ENCODE measurements at regions not wholly inside any gene's neighbourhood (a gene's known extent, or its start where the extent isn't known, plus 50 kb on each side); places are given as distances from the start of the nearest gene placed in this dataset.

DNA sequence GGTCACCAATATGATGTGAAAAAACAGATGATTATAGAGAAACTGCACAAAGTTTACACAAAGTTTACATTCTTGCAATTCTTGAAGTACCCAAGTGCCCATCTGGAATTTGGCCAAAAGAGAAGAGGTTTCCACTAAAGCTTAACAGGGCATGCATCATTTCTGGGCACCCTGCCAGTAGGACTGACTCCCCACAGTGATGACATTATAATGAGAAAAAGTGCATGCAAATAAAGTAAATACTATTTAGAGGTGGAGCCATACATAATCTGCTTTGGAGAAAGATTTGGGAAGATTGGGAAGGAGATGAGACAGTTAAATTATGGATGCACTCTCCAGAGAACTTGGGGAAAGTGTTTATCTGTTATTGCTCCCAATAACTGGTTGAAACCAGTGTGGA lies 93.7 kb upstream of the TRPC3 start:
- TF ChIP-seq, protein P1, sequence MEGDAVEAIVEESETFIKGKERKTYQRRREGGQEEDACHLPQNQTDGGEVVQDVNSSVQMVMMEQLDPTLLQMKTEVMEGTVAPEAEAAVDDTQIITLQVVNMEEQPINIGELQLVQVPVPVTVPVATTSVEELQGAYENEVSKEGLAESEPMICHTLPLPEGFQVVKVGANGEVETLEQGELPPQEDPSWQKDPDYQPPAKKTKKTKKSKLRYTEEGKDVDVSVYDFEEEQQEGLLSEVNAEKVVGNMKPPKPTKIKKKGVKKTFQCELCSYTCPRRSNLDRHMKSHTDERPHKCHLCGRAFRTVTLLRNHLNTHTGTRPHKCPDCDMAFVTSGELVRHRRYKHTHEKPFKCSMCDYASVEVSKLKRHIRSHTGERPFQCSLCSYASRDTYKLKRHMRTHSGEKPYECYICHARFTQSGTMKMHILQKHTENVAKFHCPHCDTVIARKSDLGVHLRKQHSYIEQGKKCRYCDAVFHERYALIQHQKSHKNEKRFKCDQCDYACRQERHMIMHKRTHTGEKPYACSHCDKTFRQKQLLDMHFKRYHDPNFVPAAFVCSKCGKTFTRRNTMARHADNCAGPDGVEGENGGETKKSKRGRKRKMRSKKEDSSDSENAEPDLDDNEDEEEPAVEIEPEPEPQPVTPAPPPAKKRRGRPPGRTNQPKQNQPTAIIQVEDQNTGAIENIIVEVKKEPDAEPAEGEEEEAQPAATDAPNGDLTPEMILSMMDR (conservative IDR thresholded peaks at IDR 0.05; ENCODE audit: low read depth, low read length): no peak
- TF ChIP-seq EZH2 (IDR thresholded peaks at IDR 0.05; ENCODE audit: borderline replicate concordance, low read depth, low read length, poor library complexity, severe bottlenecking): no peak
